IPS-18c (cell line): ENCODE measurements at regions not wholly inside any gene's neighbourhood (a gene's known extent, or its start where the extent isn't known, plus 50 kb on each side); places are given as distances from the start of the nearest gene placed in this dataset.

Source experiments
- H3K4me3 ChIP-seq: 2 replicates; pipeline ENCODE4 v1.7.0; 2013; ENCODE audit warnings: low read depth, mild to moderate bottlenecking, low read length, moderate library complexity; ENCODE audit not compliant: insufficient read depth
- H3K9me3 ChIP-seq: one replicate; pipeline ENCODE4 v1.6.1; 2013; ENCODE audit warnings: mild to moderate bottlenecking, low read length, moderate library complexity; ENCODE audit not compliant: control insufficient read depth, insufficient read depth

DNA sequence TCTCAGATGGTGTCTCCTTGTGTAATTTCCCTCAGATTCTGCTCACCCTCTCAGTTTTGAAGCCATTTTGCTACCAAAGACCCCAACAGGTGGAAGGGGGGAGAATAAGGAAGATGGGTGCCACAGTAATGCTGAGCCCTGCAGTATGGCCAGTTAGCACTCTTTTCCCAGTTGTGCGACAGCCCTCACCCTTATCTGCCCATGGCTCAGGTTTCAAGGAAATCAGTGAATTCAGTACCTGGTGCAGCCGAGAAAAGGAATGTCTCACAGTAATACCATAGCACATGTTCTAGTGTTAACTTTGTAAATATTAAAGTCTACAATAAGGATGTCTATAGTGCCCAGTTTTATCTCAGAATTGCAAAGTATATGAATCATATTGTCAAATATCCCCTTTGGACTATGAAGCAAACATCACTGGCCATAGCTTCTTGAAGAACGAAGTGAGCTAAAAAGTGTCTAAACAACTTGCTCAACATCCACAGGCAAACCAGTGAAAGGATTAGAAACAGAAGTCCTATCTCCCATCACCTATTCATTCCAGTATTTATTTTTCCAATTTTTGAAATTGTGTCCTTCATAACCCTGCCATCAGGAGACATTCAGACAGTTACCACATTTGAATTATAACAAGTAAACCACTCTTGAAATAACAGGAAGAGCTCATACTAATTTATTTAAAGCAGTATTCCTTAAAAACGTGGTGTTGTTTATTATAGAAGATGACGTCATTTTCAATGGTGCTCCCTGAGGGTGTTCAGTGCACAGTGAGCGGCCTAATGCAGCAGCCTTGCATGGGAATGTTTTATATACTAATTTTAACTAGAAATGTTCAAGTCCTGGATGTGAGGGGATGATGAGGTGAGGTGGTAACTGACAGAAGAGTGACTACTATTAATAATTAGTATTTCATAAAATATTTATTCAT, 366.2 kb downstream of the TFAP2A start:
- Histone ChIP-seq H3K9me3 (no peaks in the 10 kb centered on the region), H3K4me3 (no peak overlapping the region)

GRCh38 chr6:10042280-10042679, 372.6 kb downstream of the TFAP2A start:
- Histone ChIP-seq H3K4me3 (no peak overlapping the region), H3K9me3 (no peaks in the 10 kb centered on the region)

- Histone ChIP-seq H3K4me3 (no peak overlapping the region), H3K9me3 (no peaks in the 10 kb centered on the region)
These were observed 381.5 kb downstream of the TFAP2A start for GRCh38 chr6:10033223-10033829.

DNA sequence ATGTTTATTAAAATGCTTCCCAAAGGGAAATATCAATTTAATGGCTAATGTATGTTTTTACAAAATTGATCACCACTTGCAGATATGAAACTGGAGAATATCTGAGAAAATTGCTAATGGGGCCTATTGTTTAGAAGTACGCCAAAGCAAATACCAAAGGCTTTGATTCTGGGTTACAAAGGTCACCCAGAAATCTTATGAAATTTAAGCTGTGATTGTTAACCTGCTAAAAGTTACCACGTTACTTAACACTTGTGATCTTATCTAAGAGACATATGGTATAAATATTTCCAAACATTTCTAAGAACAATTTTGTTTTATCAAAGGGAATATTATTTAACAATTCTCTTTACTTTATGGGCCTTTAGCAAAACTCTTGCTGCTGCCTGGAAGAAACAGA, 383.3 kb downstream of the TFAP2A start:
- Histone ChIP-seq H3K9me3 (no peaks in the 10 kb centered on the region), H3K4me3 (no peak overlapping the region)

DNA sequence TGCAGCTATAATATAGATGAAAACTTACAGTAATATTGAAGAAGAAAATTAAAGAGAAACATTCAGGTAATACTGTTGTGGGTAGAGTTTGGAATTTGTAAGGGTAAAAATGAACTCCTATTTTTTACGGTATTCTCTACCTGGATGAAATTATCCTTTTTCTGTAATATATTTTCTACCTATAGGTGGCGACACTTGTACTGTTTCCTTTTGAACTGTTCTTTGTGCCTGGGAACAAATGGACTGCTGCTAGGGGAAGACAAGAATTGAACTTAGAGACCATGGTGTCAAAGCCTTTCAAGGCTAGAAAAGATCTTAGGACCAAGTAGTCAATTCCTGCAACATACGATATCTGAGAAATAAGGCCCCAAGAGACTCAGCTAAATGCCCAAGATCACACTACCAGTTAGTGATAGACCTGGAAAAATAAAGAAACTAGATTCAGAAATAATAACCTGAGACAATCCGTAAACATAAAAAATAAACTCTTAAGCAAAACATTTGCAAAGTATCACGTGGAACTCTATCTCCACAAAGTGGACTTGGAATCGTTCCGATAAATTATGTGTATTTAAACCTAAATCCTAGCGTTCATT, 383.8 kb downstream of the TFAP2A start:
- H3K9me3 ChIP-seq, result no peaks in the 10 kb centered on the region
- no peak overlapping the region for H3K4me3 ChIP-seq

DNA sequence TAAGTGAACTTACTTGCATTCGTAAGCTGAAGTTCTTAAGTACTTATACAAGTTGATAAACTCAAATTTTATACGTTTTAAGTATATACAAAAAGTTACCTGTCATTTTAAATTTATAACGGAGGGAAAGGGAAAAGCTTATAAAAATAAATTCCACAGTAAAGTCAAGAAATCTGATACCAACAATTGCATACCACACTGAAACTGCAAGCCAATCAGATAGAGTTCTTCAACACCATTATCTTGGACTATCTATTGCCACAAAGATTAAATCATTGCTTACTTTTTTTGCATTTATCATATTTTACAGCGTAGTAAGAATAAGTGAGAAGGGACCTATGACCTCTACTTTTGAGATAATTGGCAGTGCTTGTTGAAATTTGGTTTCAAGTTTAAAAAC, 386.7 kb downstream of the TFAP2A start:
- H3K4me3 ChIP-seq, result no peak overlapping the region
- no peaks in the 10 kb centered on the region for H3K9me3 ChIP-seq

- H3K4me3 ChIP-seq, result no peak overlapping the region
- no peaks in the 10 kb centered on the region for H3K9me3 ChIP-seq
These were observed 395.0 kb downstream of the TFAP2A start for GRCh38 chr6:10019851-10020250.

DNA sequence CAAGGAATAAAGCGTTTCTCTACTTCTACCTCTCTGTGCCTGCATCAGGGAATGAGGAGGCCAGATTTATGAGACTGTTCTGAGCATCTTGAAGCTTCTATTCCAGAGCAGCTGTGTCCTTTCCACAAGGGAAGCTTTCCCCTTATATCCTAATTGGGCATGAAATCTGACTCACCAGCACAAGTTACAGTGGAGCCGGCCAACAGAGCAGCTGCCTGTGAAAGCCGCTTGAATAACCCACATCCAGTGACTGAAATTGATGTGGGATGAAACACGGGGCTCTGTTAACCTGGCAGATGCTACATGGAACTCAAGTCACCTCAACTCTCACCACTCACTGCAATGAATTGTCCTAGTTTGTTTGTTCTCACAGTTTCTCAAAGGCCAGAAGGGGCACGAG, 400.3 kb downstream of the TFAP2A start:
- H3K4me3 ChIP-seq, result no peak overlapping the region

DNA sequence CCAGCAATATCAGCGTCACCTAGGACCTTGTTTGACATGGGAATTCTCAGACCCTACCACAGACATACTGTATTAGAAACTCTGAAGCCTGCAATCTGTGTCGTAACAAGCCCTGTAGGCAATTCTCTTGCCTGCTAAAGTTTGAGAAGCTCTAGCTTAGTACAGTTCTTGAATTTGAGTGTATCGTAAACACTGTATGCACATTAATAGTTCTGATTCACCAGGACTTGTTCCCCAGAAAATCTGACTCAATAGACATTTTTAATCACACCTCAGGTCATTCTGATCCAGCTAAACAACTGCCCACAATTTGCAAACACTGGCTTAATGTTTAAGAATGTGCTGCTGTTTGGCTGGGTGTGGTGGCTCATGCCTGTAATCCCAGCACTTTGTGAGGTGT, 414.3 kb downstream of the TFAP2A start:
- Histone ChIP-seq H3K4me3 (no peak overlapping the region), H3K9me3 (no peaks in the 10 kb centered on the region)

More for the DNA sequence above, 400.3 kb downstream of the TFAP2A start:
- no peaks in the 10 kb centered on the region for H3K9me3 ChIP-seq

DNA sequence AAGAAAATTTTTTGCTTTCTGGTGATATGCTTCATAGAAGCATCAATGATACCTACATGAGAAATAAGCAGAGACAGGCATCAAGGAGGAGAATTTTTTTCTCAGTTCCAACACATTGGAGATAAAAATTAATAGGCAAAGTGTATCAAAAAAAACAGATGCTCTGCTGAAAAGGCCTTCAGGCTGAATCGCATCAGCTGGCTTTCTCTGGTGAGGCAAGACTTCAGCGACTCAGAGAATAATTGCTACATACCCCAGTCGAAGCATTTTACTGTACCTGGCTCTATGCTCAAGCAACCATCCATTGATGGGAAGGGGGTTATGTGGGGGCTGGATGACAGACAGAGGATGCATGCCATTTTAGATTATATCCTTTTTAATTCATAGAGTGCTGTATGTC, 415.1 kb downstream of the TFAP2A start:
- no peak overlapping the region for H3K4me3 ChIP-seq
- H3K9me3 ChIP-seq, result no peaks in the 10 kb centered on the region

DNA sequence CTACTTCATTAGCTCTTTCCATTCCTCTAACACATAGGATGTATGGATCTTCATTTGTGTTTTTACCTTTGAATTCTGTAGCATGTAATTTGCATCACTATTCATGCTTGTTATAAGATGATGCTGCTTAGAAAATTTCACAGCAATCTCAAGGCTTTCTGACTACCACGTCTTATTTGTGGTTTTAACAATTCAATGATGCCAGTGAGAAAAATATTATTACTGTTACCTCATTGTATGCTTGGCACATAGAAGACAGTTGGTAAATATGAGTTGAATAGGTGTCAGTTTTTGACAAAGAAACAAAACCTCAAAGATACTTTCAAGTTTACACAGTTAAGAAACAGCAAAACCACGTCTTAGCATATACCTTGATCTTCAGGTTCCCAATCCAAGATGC, 428.6 kb downstream of the TFAP2A start:
- Histone ChIP-seq H3K9me3 (no peaks in the 10 kb centered on the region), H3K4me3 (no peak overlapping the region)

DNA sequence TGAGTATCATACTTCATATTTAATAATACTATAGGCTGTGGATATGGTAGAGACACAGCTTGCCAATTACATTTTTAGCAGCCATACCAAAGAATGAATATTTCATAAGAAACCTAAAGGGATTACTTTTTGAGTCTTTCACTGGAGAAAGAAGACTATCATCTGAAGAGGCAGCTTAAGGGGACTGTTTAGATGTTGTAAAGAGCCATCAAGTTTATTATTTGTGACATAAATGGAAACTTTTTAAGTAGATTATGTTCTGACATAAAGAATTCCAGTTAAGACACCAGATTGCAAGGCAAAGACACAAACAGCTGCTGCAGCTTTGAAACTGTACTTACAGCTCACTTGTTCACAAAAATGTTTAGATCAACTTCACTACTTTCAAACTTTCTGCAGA, 429.4 kb downstream of the TFAP2A start:
- Histone ChIP-seq H3K9me3 (no peaks in the 10 kb centered on the region), H3K4me3 (no peak overlapping the region)

- Histone ChIP-seq H3K4me3 (no peak overlapping the region), H3K9me3 (no peaks in the 10 kb centered on the region)
These were observed 430.3 kb downstream of the TFAP2A start for GRCh38 chr6:9984607-9985006.

DNA sequence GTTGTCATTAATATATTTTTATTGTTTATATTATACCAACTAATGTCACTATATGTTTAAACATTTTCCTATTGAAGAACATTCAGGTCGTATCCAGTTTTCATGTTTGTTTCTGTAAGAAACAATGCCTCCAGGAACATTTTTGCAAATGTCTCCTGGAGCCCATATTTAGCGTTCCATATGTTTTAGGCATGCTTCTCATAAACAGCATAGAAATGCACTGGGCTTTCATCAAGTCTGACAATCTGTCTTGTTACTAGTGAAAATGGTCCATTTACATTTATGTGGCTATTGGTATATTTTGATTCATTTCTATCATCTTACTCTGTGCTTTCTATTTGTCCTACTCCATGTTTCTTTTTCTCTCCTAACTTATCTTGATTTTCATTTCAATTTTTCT, 431.7 kb downstream of the TFAP2A start:
- no peak overlapping the region for H3K4me3 ChIP-seq
- H3K9me3 ChIP-seq, result no peaks in the 10 kb centered on the region

GRCh38 chr6:9982215-9982614, 432.7 kb downstream of the TFAP2A start:
- H3K4me3 ChIP-seq, result no peak overlapping the region
- H3K9me3 ChIP-seq, result no peaks in the 10 kb centered on the region

GRCh38 chr6:9979996-9980395, 434.9 kb downstream of the TFAP2A start:
- no peaks in the 10 kb centered on the region for H3K9me3 ChIP-seq
- H3K4me3 ChIP-seq, result no peak overlapping the region

DNA sequence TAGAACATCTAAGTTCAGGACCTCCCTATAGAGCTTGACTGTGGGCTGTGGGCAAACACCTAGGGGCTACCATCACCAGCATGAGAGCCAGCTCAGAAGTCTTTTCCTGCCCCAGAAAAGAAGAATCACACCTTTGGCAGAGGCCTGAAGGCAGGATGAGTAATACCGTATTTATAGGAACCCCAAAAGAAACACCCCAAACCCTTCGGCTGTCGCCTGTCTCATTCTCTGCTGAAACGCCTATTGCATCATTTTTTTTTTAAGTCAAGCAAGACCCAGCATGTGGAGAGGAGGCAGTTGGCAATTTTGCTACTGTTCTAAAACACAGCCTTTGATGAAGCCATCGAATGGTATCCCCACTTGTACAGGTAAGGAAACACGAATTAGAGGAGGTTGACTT, 436.4 kb downstream of the TFAP2A start:
- Histone ChIP-seq H3K9me3 (no peaks in the 10 kb centered on the region), H3K4me3 (no peak overlapping the region)

- Histone ChIP-seq H3K4me3 (no peak overlapping the region), H3K9me3 (no peaks in the 10 kb centered on the region)
These were observed 437.5 kb downstream of the TFAP2A start for GRCh38 chr6:9977411-9977810.
